ENCODE measurements at regions not wholly inside any gene's neighbourhood (a gene's known extent, or its start where the extent isn't known, plus 50 kb on each side); places are given as distances from the start of the nearest gene placed in this dataset.
A peak's percentile ranks its signal among the peaks of the same experiment; 100 is the strongest.

- Histone ChIP-seq H2BK15ac (ENCODE audit: low read depth, poor library complexity, severe bottlenecking) (no peak overlapping the region), H2BK5ac (ENCODE audit: low read depth, low read length, poor library complexity, severe bottlenecking) (no peak overlapping the region), H3K4me2 (ENCODE audit: low read length, poor library complexity, severe bottlenecking) (no peak overlapping the region), H3K14ac (ENCODE audit: low read length in 2 of 2) (no peak overlapping the region), H4K8ac (ENCODE audit: low read length) (no peak overlapping the region), H3K27ac (ENCODE audit: low read length, poor library complexity, severe bottlenecking) (no peak overlapping the region), H3K4ac (ENCODE audit: low read depth in 1 of 2, low read length in 2 of 2) (no peak overlapping the region), H3K18ac (ENCODE audit: low read depth in 1 of 2, low read length in 2 of 2) (no peak overlapping the region), H2BK12ac (ENCODE audit: low read length in 2 of 2) (no peak overlapping the region), H2AFZ (ENCODE audit: low read depth, low read length) (no peak overlapping the region), H3K23ac (ENCODE audit: low read length in 2 of 2) (no peak overlapping the region), H3K27me3 (ENCODE audit: control insufficient read depth in 1 of 2, insufficient read depth in 1 of 2, low read length in 2 of 2) (no peaks in the 10 kb centered on the region), H3K4me3 (ENCODE audit: insufficient read depth in 1 of 2, low read depth in 1 of 2, low read length in 2 of 2) (no peak overlapping the region), H3K36me3 (ENCODE audit: control insufficient read depth in 1 of 2, insufficient read depth in 2 of 2, low read depth in 1 of 2, low read length in 2 of 2) (no peaks in the 10 kb centered on the region), H2BK120ac (ENCODE audit: low read depth, low read length) (no peak overlapping the region), H4K91ac (ENCODE audit: low read length) (no peak overlapping the region), H3K9me3 (ENCODE audit: control insufficient read depth, low read length) (no peaks in the 10 kb centered on the region), H3K9ac (ENCODE audit: low read length) (no peak overlapping the region), H2AK5ac (ENCODE audit: low read length, severe bottlenecking) (no peak overlapping the region), H3K4me1 (ENCODE audit: control insufficient read depth, insufficient read depth, low read depth, low read length) (no peaks in the 10 kb centered on the region), H3K79me1 (replicated peaks; ENCODE audit: low read length, poor library complexity, severe bottlenecking) (no peaks in the 10 kb centered on the region)
- 72% methylated on average over 1 of the region's 1 CpG for WGBS
- DNase-seq, result no peak
These were observed 327.8 kb upstream of the PIK3R1 start for GRCh38 chr5:67887748-67888161.

- H4K8ac ChIP-seq (ENCODE audit: low read length), result no peak overlapping the region
- no peaks in the 10 kb centered on the region for H3K27me3 ChIP-seq (ENCODE audit: control insufficient read depth in 1 of 2, insufficient read depth in 1 of 2, low read length in 2 of 2)
- no peak overlapping the region for H3K4ac ChIP-seq (ENCODE audit: low read depth in 1 of 2, low read length in 2 of 2)
- no peaks in the 10 kb centered on the region for H3K9me3 ChIP-seq (ENCODE audit: control insufficient read depth, low read length)
- WGBS, result 86% methylated on average over 1 of the region's 1 CpG
- H3K4me1 ChIP-seq (ENCODE audit: control insufficient read depth, insufficient read depth, low read depth, low read length), result no peaks in the 10 kb centered on the region
- no peak overlapping the region for H2AFZ ChIP-seq (ENCODE audit: low read depth, low read length)
- no peak for DNase-seq
- no peak overlapping the region for H3K9ac ChIP-seq (ENCODE audit: low read length)
- no peak overlapping the region for H3K4me2 ChIP-seq (ENCODE audit: low read length, poor library complexity, severe bottlenecking)
- no peak overlapping the region for H3K27ac ChIP-seq (ENCODE audit: low read length, poor library complexity, severe bottlenecking)
- H2BK15ac ChIP-seq (ENCODE audit: low read depth, poor library complexity, severe bottlenecking), result no peak overlapping the region
- no peak overlapping the region for H3K4me3 ChIP-seq (ENCODE audit: insufficient read depth in 1 of 2, low read depth in 1 of 2, low read length in 2 of 2)
- no peak overlapping the region for H2BK120ac ChIP-seq (ENCODE audit: low read depth, low read length)
- no peaks in the 10 kb centered on the region for H3K79me1 ChIP-seq (replicated peaks; ENCODE audit: low read length, poor library complexity, severe bottlenecking)
- no peak overlapping the region for H3K23ac ChIP-seq (ENCODE audit: low read length in 2 of 2)
- H3K14ac ChIP-seq (ENCODE audit: low read length in 2 of 2), result no peak overlapping the region
- H3K36me3 ChIP-seq (ENCODE audit: control insufficient read depth in 1 of 2, insufficient read depth in 2 of 2, low read depth in 1 of 2, low read length in 2 of 2), result no peaks in the 10 kb centered on the region
- no peak overlapping the region for H2BK12ac ChIP-seq (ENCODE audit: low read length in 2 of 2)
- H2AK5ac ChIP-seq (ENCODE audit: low read length, severe bottlenecking), result no peak overlapping the region
- H4K91ac ChIP-seq (ENCODE audit: low read length), result no peak overlapping the region
- H2BK5ac ChIP-seq (ENCODE audit: low read depth, low read length, poor library complexity, severe bottlenecking), result no peak overlapping the region
- no peak overlapping the region for H3K18ac ChIP-seq (ENCODE audit: low read depth in 1 of 2, low read length in 2 of 2)
These were observed 328.8 kb upstream of the PIK3R1 start for GRCh38 chr5:67886761-67887160.

GRCh38 chr5:67880876-67881275, 334.7 kb upstream of the PIK3R1 start:
- no peaks in the 10 kb centered on the region for H3K4me1 ChIP-seq (ENCODE audit: control insufficient read depth, insufficient read depth, low read depth, low read length)
- H3K9ac ChIP-seq (ENCODE audit: low read length), result no peak overlapping the region
- no peak overlapping the region for H3K4me2 ChIP-seq (ENCODE audit: low read length, poor library complexity, severe bottlenecking)
- H3K14ac ChIP-seq (ENCODE audit: low read length in 2 of 2), result no peak overlapping the region
- H3K79me1 ChIP-seq (replicated peaks; ENCODE audit: low read length, poor library complexity, severe bottlenecking), result no peaks in the 10 kb centered on the region
- no peak overlapping the region for H2BK12ac ChIP-seq (ENCODE audit: low read length in 2 of 2)
- H3K36me3 ChIP-seq (ENCODE audit: control insufficient read depth in 1 of 2, insufficient read depth in 2 of 2, low read depth in 1 of 2, low read length in 2 of 2), result no peaks in the 10 kb centered on the region
- H3K27me3 ChIP-seq (ENCODE audit: control insufficient read depth in 1 of 2, insufficient read depth in 1 of 2, low read length in 2 of 2), result no peaks in the 10 kb centered on the region
- no peak overlapping the region for H2BK120ac ChIP-seq (ENCODE audit: low read depth, low read length)
- H3K4ac ChIP-seq (ENCODE audit: low read depth in 1 of 2, low read length in 2 of 2), result no peak overlapping the region
- no peak overlapping the region for H2AK5ac ChIP-seq (ENCODE audit: low read length, severe bottlenecking)
- H3K18ac ChIP-seq (ENCODE audit: low read depth in 1 of 2, low read length in 2 of 2), result no peak overlapping the region
- no peak overlapping the region for H2BK5ac ChIP-seq (ENCODE audit: low read depth, low read length, poor library complexity, severe bottlenecking)
- no peak overlapping the region for H4K91ac ChIP-seq (ENCODE audit: low read length)
- no peak for DNase-seq
- WGBS, result over 99% methylated on average over 2 of the region's 2 CpGs
- no peak overlapping the region for H3K27ac ChIP-seq (ENCODE audit: low read length, poor library complexity, severe bottlenecking)
- H3K4me3 ChIP-seq (ENCODE audit: insufficient read depth in 1 of 2, low read depth in 1 of 2, low read length in 2 of 2), result no peak overlapping the region
- H3K23ac ChIP-seq (ENCODE audit: low read length in 2 of 2), result no peak overlapping the region
- no peak overlapping the region for H4K8ac ChIP-seq (ENCODE audit: low read length)
- no peak overlapping the region for H2AFZ ChIP-seq (ENCODE audit: low read depth, low read length)
- H3K9me3 ChIP-seq (ENCODE audit: control insufficient read depth, low read length), result no peaks in the 10 kb centered on the region
- H2BK15ac ChIP-seq (ENCODE audit: low read depth, poor library complexity, severe bottlenecking), result no peak overlapping the region

DNA sequence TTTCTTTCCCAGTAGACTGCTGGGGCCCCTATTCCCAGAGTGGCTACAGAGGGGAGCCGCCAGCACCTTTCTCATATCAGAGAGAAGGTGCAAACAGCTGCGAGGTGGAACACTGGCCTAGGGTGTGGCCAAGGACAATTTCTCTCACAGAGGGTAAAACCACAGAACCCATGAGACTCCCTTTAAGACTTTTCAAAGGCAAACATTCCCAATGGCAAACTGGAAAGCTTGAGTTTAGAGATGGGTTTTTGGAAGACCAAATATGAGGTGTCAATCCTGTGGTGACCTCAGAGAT, 335.1 kb upstream of the PIK3R1 start:
- Histone ChIP-seq H2AFZ (ENCODE audit: low read depth, low read length) (peak overlapping the region; percentile 27), H3K18ac (ENCODE audit: low read depth in 1 of 2, low read length in 2 of 2) (no peak overlapping the region), H3K4me1 (ENCODE audit: control insufficient read depth, insufficient read depth, low read depth, low read length) (no peaks in the 10 kb centered on the region), H3K23ac (ENCODE audit: low read length in 2 of 2) (no peak overlapping the region), H3K27ac (ENCODE audit: low read length, poor library complexity, severe bottlenecking) (no peak overlapping the region), H4K91ac (ENCODE audit: low read length) (no peak overlapping the region), H4K8ac (ENCODE audit: low read length) (no peak overlapping the region), H3K9me3 (ENCODE audit: control insufficient read depth, low read length) (no peaks in the 10 kb centered on the region), H3K36me3 (ENCODE audit: control insufficient read depth in 1 of 2, insufficient read depth in 2 of 2, low read depth in 1 of 2, low read length in 2 of 2) (no peaks in the 10 kb centered on the region), H3K4me3 (ENCODE audit: insufficient read depth in 1 of 2, low read depth in 1 of 2, low read length in 2 of 2) (no peak overlapping the region), H3K9ac (ENCODE audit: low read length) (no peak overlapping the region), H3K79me1 (replicated peaks; ENCODE audit: low read length, poor library complexity, severe bottlenecking) (no peaks in the 10 kb centered on the region), H3K14ac (ENCODE audit: low read length in 2 of 2) (no peak overlapping the region), H2BK15ac (ENCODE audit: low read depth, poor library complexity, severe bottlenecking) (no peak overlapping the region), H3K4ac (ENCODE audit: low read depth in 1 of 2, low read length in 2 of 2) (no peak overlapping the region), H2AK5ac (ENCODE audit: low read length, severe bottlenecking) (no peak overlapping the region), H2BK120ac (ENCODE audit: low read depth, low read length) (no peak overlapping the region), H2BK12ac (ENCODE audit: low read length in 2 of 2) (peak overlapping the region in 1 of 2 experiments; percentile 63), H3K4me2 (ENCODE audit: low read length, poor library complexity, severe bottlenecking) (no peak overlapping the region), H2BK5ac (ENCODE audit: low read depth, low read length, poor library complexity, severe bottlenecking) (no peak overlapping the region), H3K27me3 (ENCODE audit: control insufficient read depth in 1 of 2, insufficient read depth in 1 of 2, low read length in 2 of 2) (no peaks in the 10 kb centered on the region)
- no peak for DNase-seq
- 95% methylated on average over 2 of the region's 2 CpGs for WGBS
